ENCODE measurements at regions not wholly inside any gene's neighbourhood (a gene's known extent, or its start where the extent isn't known, plus 50 kb on each side); places are given as distances from the start of the nearest gene placed in this dataset.

GRCh38 chr11:70688142-70688541 is 289.8 kb downstream of the CTTN start:
- DNase-seq, result no peak

- no peak for DNase-seq
These were observed 291.4 kb downstream of the CTTN start for GRCh38 chr11:70689764-70690163.

GRCh38 chr11:70692131-70692530 is 293.8 kb downstream of the CTTN start:
- no peak for DNase-seq

DNA sequence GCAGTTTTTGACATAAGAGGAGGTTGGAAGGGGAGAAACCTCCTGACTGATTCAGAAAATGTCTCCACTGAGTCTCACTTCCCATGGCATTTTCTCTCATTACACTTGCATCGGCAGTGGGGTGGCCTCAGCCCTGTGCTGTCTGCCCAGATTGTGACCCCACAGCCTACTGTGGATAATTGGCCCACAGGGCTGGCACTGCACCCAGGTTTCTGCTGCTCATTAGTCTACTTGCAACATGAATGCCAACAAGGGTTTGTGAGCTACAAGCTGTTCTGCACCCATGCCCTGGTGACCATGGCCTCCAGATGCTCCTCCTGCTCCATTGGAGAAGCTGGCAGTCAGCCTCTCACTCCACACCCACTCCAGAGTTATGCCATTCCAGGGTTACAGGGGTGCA is 296.0 kb downstream of the CTTN start:
- no peak for DNase-seq

GRCh38 chr11:70695086-70695960 is 297.0 kb downstream of the CTTN start:
- DNase-seq, result no peak

DNA sequence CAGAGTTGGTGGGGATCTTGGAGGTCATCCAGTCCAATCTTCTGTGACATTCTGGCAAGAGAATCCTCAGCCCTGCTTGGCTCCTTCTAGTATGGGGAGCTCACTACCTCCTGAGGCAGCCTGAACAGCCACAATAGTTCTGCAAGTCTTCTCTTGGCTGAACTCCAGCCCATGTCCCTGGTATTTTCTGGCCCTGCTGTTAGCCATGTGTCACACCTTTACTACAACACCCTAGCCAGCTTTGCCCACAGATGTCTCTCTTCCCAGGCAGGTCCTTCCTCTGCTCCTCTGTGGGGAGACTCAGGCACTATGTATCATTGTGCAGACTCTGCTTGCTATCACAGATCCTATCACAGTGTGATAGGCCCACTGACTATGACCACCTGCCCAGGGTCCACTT is 297.7 kb downstream of the CTTN start:
- DNase-seq, result no peak

DNA sequence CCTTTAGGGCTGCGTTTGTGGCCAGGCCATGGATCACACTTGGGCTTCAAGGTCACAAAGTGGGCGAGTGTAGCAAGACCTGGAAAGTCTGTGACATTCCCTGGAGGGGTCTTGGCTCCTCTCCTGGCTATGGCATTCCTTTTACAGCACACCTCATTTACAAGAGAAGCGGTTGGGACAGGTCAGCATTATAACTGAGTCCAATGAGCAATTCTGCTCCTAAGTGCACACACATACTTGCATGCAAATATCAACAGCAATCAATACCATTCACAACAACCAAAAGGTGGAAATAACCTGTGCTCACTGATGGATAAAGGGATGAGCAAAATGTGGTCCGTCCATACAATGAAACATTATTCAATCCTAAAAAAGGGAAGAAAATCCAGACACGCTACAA is 298.2 kb downstream of the CTTN start:
- DNase-seq, result no peak

- no peak for DNase-seq
These were observed 299.4 kb downstream of the CTTN start for GRCh38 chr11:70697701-70698100.

DNA sequence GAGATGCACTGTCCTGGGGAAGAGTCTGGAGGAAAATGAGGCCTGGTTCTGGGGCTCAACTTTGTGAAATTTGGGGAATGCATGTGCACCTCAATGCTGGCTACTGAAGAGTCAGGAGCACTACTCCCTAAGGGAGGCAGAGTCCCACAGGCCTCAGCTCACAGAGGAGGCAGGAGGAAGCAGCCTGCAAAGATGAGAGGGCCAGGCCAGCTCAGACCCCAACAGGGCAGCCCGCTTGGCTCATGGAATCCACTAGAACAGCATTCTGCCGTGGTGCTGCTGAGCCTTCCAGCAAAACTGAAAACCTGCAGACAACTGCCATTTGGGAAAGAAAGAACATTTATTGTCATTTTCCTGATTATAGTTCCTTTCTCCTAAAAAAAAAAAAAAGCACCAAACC is 300.5 kb downstream of the CTTN start:
- no peak for DNase-seq

GRCh38 chr11:70699294-70700221 is 301.2 kb downstream of the CTTN start:
- DNase-seq, result no peak

- no peak for DNase-seq
These were observed 302.1 kb downstream of the CTTN start for GRCh38 chr11:70700453-70700852.

DNA sequence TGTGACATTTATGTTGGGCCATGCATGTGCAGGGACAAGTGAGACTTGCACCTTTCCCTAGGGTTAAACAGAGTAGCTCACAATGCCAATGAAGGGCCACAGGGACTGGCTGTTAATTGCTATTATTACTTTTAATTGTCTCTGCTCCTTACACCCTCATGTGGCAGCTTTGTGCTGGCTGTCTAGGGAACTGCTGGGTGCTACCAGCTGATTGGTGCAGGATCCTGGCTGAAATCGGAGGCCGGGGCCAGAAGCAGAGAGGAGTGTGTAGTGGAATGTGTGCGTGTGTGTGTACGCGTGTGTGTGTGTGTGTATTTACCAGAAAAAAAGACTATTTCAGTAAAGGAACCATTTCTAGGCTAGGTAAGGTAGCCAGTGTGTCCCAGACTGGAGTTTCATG is 302.5 kb downstream of the CTTN start:
- DNase-seq, result no peak

DNA sequence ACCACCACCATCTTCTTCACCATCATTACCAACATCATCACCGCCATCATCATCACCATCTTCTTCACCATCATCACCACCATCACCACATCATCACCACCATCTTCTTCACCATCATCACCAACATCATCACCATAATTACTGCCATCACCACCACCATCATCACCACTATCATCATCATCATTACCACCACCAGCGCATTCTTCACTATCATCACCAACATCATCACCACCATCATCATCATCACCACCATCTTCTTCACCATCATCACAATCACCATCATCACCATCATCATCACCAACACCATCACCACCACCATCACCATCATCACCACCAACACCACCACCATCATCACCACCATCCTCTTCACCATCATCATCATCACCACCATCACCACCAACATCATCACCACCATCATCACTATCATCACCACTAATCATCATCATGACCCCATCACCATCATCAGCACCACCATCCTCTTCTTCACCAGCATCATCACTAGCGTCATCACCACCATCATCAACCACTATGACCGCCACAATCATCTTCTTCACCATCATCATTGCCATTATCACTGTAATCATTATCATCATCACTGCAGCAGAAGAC is 303.8 kb downstream of the CTTN start:
- no peak for DNase-seq

GRCh38 chr11:70703141-70704064 is 305.1 kb downstream of the CTTN start:
- no peak for DNase-seq

DNA sequence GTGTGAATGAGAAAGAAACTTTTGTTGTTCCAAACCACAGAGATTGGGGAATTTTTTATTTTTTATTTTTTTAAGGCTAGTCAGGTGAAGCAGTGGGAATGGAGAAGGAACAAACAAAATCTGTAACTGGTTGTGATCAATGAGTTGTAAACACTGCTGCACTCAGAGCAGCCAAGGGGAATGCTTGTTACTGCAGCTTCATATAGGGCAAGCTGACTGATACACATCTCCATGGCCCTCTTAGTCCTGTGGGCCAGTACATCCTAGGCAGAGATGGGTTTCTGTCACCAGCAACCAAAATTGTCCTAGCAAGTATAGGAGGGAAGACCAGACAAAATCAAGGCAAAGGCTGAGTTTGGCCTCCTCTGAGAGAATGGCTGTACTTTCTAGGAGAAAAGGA is 306.8 kb downstream of the CTTN start:
- DNase-seq, result no peak

- no peak for DNase-seq
These were observed 307.6 kb downstream of the CTTN start for GRCh38 chr11:70705930-70706329.

DNA sequence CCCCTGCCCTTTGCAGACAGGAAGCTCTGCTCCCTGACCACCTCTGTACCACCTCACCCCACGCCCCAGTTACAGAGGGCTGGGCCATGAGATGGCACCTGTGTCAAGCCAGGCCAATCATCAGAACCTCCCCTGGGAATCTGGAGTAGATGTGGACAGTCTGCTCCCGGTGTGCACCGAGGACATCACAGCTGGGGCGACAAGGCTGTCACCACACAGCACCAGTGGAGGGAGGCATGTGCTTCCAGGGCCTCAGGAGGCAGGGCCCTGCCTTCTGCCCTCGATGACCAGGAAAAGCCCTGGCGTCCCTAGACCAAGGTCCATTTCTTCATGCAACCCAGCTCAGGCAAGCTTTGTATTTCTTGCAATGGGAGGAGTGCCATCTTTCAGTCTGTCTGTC is 309.5 kb downstream of the CTTN start:
- no peak for DNase-seq

DNA sequence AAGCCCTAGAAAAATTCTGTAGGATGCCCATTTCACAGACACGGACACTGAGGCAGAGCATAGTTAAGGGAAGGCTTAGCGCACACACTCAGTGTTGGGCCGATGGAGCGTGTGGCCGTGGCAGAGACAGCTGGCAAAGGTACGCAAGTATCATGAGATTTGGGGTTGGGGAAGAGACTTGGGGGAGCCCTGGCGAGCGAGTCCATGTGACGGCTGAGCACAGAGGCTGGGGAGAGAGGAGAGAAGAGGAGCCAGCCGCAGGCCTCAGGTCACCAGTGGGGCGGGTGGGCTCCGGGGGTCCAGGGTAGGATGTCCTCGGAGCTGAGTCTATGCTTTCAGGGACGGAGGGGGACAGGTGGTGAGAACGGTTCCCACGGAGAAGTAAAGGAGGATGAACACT is 311.3 kb downstream of the CTTN start:
- no peak for DNase-seq

DNA sequence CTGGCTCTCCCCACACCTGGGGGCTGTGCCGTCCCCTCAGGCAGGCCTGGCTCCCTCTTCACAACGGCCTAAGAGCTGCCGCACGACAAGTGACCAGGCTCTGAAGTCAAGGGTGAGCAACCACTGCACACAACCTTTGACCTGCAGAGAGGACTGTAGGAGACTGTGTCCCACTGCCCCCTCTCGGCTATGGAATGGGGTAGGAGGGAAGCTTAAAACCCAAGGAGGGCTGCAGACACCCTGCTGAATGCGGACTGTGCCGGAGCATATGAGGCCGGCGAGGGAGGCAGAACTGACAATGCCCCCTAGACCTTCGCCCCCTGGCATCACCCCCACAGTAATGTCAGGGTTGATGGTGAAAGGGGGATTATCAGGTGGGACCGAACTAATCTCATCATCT is 311.9 kb downstream of the CTTN start:
- DNase-seq, result no peak

GRCh38 chr11:70710601-70711000 is 312.3 kb downstream of the CTTN start:
- DNase-seq, result no peak

DNA sequence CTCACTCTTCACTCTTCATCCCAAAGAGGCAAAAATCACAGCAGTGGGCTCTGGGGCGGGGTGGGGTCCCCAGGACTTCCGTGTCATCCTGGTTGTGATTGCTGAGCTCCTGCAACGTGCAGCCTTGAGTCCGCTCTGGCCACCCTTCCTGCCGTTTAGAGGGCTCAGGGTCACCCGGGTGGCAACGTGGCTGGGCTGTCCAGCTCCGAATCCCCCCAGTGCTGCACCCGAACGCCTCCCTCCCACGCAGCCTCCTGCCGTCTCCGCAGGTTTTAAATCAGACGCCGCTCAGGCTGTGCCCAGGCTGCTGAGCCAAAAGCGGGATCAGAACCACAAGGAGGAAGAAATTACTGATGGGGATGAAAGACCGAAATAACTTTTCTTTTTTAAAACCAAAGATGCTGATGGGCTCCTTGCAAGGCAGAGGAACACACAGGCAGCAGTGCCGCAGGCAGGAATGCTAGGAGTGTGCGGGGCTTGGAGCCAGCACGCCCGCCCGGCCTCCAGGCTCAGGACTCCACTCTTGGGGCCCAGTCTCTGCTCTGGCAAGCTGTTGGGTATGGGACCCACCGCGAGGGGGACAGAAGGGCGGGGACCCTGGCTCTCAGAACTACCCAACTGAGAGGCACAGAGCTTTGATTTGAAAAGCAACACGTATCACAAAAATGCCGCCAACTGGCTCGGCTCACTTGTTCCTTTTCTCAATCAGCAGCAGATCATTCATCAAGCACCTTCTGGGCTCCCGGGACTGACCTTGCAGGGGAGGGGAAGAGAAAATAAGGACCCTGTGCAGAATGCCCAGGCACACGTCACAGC is 313.0 kb downstream of the CTTN start:
- no peak for DNase-seq

DNA sequence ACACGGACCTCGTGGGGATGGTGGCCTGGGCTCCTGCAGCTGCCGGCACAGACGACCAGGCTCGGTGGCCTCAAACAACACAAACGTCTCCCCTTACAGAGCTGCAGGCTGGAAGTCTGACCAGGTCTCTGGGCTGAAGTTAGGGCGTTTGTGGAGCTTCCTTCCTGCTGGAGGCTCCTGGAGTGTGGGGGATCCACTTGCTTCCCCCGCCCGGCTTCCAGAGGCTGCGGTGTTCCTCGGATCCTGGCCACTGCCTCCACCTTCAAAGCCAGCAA is 313.5 kb downstream of the CTTN start:
- DNase-seq, result no peak
